ENCODE measurements at regions not wholly inside any gene's neighbourhood (a gene's known extent, or its start where the extent isn't known, plus 50 kb on each side); places are given as distances from the start of the nearest gene placed in this dataset.

GRCh38 chr2:226680719-226681118, 118.9 kb downstream of the IRS1 start:
- DNase-seq (ENCODE audit: low read depth in 2 of 2, low spot score in 1 of 2) = no peak

- no peak for DNase-seq (ENCODE audit: low read depth in 2 of 2, low spot score in 1 of 2)
These were observed 120.1 kb downstream of the IRS1 start for GRCh38 chr2:226679389-226680065.

- no peak for DNase-seq (ENCODE audit: low read depth in 2 of 2, low spot score in 1 of 2)
These were observed 121.2 kb downstream of the IRS1 start for GRCh38 chr2:226678422-226678821.

GRCh38 chr2:226677080-226677479, 122.5 kb downstream of the IRS1 start:
- no peak for DNase-seq (ENCODE audit: low read depth in 2 of 2, low spot score in 1 of 2)

GRCh38 chr2:226676618-226677017, 123.0 kb downstream of the IRS1 start:
- DNase-seq (ENCODE audit: low read depth in 2 of 2, low spot score in 1 of 2) = no peak

GRCh38 chr2:226674123-226674522, 125.5 kb downstream of the IRS1 start:
- no peak for DNase-seq (ENCODE audit: low read depth in 2 of 2, low spot score in 1 of 2)

GRCh38 chr2:226673314-226673723, 126.3 kb downstream of the IRS1 start:
- no peak for DNase-seq (ENCODE audit: low read depth in 2 of 2, low spot score in 1 of 2)

- no peak for DNase-seq (ENCODE audit: low read depth in 2 of 2, low spot score in 1 of 2)
These were observed 128.4 kb downstream of the IRS1 start for GRCh38 chr2:226671141-226671676.

- DNase-seq (ENCODE audit: low read depth in 2 of 2, low spot score in 1 of 2) = no peak
These were observed 129.7 kb downstream of the IRS1 start for GRCh38 chr2:226669905-226670304.

GRCh38 chr2:226669249-226669648, 130.4 kb downstream of the IRS1 start:
- DNase-seq (ENCODE audit: low read depth in 2 of 2, low spot score in 1 of 2) = no peak

- no peak for DNase-seq (ENCODE audit: low read depth in 2 of 2, low spot score in 1 of 2)
These were observed 131.9 kb downstream of the IRS1 start for GRCh38 chr2:226667736-226668135.

- DNase-seq (ENCODE audit: low read depth in 2 of 2, low spot score in 1 of 2) = no peak
These were observed 134.3 kb downstream of the IRS1 start for GRCh38 chr2:226665306-226665831.

- no peak for DNase-seq (ENCODE audit: low read depth in 2 of 2, low spot score in 1 of 2)
These were observed 135.0 kb downstream of the IRS1 start for GRCh38 chr2:226664661-226665060.

- no peak for DNase-seq (ENCODE audit: low read depth in 2 of 2, low spot score in 1 of 2)
These were observed 135.5 kb downstream of the IRS1 start for GRCh38 chr2:226664140-226664539.

GRCh38 chr2:226661789-226662545, 137.7 kb downstream of the IRS1 start:
- DNase-seq (ENCODE audit: low read depth in 2 of 2, low spot score in 1 of 2) = no peak

- no peak for DNase-seq (ENCODE audit: low read depth in 2 of 2, low spot score in 1 of 2)
These were observed 139.1 kb downstream of the IRS1 start for GRCh38 chr2:226660526-226660925.

- no peak for DNase-seq (ENCODE audit: low read depth in 2 of 2, low spot score in 1 of 2)
These were observed 139.5 kb downstream of the IRS1 start for GRCh38 chr2:226660124-226660523.

- no peak for DNase-seq (ENCODE audit: low read depth in 2 of 2, low spot score in 1 of 2)
These were observed 140.2 kb downstream of the IRS1 start for GRCh38 chr2:226659410-226659809.

GRCh38 chr2:226658555-226658954, 141.1 kb downstream of the IRS1 start:
- DNase-seq (ENCODE audit: low read depth in 2 of 2, low spot score in 1 of 2) = no peak

- DNase-seq (ENCODE audit: low read depth in 2 of 2, low spot score in 1 of 2) = no peak
These were observed 142.1 kb downstream of the IRS1 start for GRCh38 chr2:226657340-226658053.

- DNase-seq (ENCODE audit: low read depth in 2 of 2, low spot score in 1 of 2) = no peak
These were observed 143.3 kb downstream of the IRS1 start for GRCh38 chr2:226656367-226656766.

GRCh38 chr2:226655871-226656270, 143.7 kb downstream of the IRS1 start:
- DNase-seq (ENCODE audit: low read depth in 2 of 2, low spot score in 1 of 2) = no peak
